T-cell (primary cell): ENCODE measurements at regions not wholly inside any gene's neighbourhood (a gene's known extent, or its start where the extent isn't known, plus 50 kb on each side); places are given as distances from the start of the nearest gene placed in this dataset.

Experiments
- ATAC-seq, 4 experiments: fragments of 200-7000 bp in 3 of 4; fragments of 150-1000 bp in 1 of 4; cut with Tn5 transposase; replicated peaks in 1 of 4; 1 replicate in 3 of 4; 2 replicates in 1 of 4; pipeline ENCODE4 v1.10.0; 2021; ENCODE audit warnings: moderate library complexity in 3 of 4, mild to moderate bottlenecking in 2 of 4, moderate number of reproducible peaks in 1 of 4
- CTCF ChIA-PET, 2 donors: fragments of 300-600 bp; sonication (Branson Sonifier 250); formaldehyde crosslinking; loops; one replicate each; lab custom pipeline; 2022; ENCODE audit warnings: antibody characterized with exemption in 2 of 2; lab: Charles Lee
- POLR2A ChIA-PET, 2 donors: fragments of 300-600 bp; sonication (Branson Sonifier 250); formaldehyde crosslinking; loops; one replicate each; lab custom pipeline; 2022; ENCODE audit warnings: antibody characterized with exemption in 2 of 2; lab: Charles Lee
- DNase-seq, 35 experiments: peaks; one replicate each; pipeline versions ENCODE4 v3.0.0 to v3.0.0-alpha.2; 2013 to 2023
- H3K27ac ChIP-seq: one replicate; pipeline ENCODE4 v1.5.1; 2013; ENCODE audit warnings: low read length
- H3K27me3 ChIP-seq, 2 experiments: replicated peaks in 1 of 2; 1 replicate in 1 of 2; 2 replicates in 1 of 2; pipeline versions ENCODE4 v1.6.1 to v1.7.0; 2013; ENCODE audit warnings: low read length in 1 of 2, mixed read lengths in 1 of 2; ENCODE audit not compliant: control insufficient read depth in 2 of 2, insufficient read depth in 2 of 2; ENCODE audit errors: extremely low read depth in 1 of 2
- H3K36me3 ChIP-seq, 2 donors: 1 replicate in 1 of 2; 2 replicates in 1 of 2; pipeline versions ENCODE4 v1.6.1 to v1.7.0; 2013; ENCODE audit warnings: low read length in 1 of 2; ENCODE audit not compliant: control insufficient read depth in 2 of 2, insufficient read depth in 1 of 2; ENCODE audit errors: extremely low read depth in 1 of 2
- H3K4me1 ChIP-seq, 2 experiments: 1 replicate in 1 of 2; 2 replicates in 1 of 2; pipeline versions ENCODE4 v1.6.1 to v1.7.0; 2013; ENCODE audit warnings: low read length in 2 of 2, mixed read lengths in 1 of 2; ENCODE audit not compliant: insufficient read depth in 2 of 2, control insufficient read depth in 1 of 2; ENCODE audit errors: extremely low read depth in 1 of 2
- H3K4me3 ChIP-seq, 2 donors: 1 replicate in 1 of 2; 2 replicates in 1 of 2; pipeline versions ENCODE4 v1.5.1 to v1.7.0; 2013; ENCODE audit warnings: mild to moderate bottlenecking in 2 of 2, low read length in 1 of 2, moderate library complexity in 1 of 2; ENCODE audit not compliant: control insufficient read depth in 1 of 2; ENCODE audit errors: extremely low read depth in 1 of 2
- H3K9me3 ChIP-seq: 2 replicates; pipeline ENCODE4 v1.7.0; 2013
- H3K27ac Mint-ChIP-seq, 2 donors: one replicate each; pipeline ENCODE4 v1.8.0; 2020 to 2021; ENCODE audit warnings: mild to moderate bottlenecking in 2 of 2, mixed read lengths in 2 of 2
- H3K27me3 Mint-ChIP-seq, 2 donors: one replicate each; pipeline ENCODE4 v1.8.0; 2021 to 2022; ENCODE audit warnings: mixed read lengths in 2 of 2
- H3K36me3 Mint-ChIP-seq: one replicate; pipeline ENCODE4 v1.8.0; 2021; ENCODE audit warnings: mixed read lengths
- H3K4me1 Mint-ChIP-seq, 3 donors: one replicate each; pipeline ENCODE4 v1.8.0; 2020 to 2022; ENCODE audit warnings: mixed read lengths in 3 of 3, mild to moderate bottlenecking in 1 of 3
- H3K4me3 Mint-ChIP-seq, 3 donors: one replicate each; pipeline ENCODE4 v1.8.0; 2020 to 2022; ENCODE audit warnings: mild to moderate bottlenecking in 3 of 3, mixed read lengths in 3 of 3, moderate library complexity in 3 of 3
- H3K9me3 Mint-ChIP-seq, 3 donors: one replicate each; pipeline ENCODE4 v1.8.0; 2020 to 2022; ENCODE audit warnings: mixed read lengths in 3 of 3
- WGBS: methylation state at CpG from one replicate; pipeline ENCODE4 v1.1.5; 2013; ENCODE audit warnings: missing lambda C conversion rate; ENCODE audit not compliant: insufficient coverage; 5-methylcytosine and 5-hydroxymethylcytosine counted together

DNA sequence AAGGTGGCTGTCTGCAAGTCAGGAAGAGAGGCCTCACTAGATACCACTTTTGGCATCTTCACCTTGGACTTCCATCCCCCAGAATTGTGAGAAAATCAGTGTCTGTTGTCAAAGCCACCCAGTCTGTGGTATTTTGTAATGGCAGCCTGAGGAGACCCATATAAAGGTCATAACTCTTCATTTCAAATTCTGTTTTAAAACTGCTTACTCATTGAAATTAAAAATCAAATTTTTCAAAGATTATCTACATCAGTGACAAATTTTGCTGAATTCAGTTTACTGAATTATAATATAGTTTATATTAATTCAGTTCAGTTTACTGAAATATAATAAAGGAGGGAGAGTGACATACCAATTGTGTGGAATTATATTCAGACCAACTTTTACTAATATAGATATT is 133.1 kb upstream of the IL15 start:
- Histone ChIP-seq H3K4me3 (no peak overlapping the region), H3K36me3 (no peaks in the 10 kb centered on the region), H3K9me3 (no peaks in the 10 kb centered on the region), H3K27me3 (no peaks in the 10 kb centered on the region), H3K27ac (no peak overlapping the region), H3K4me1 (no peaks in the 10 kb centered on the region)
- CTCF ChIA-PET = no interaction called here
- Mint-ChIP-seq H3K36me3 (no peaks in the 10 kb centered on the region), H3K4me3 (no peak overlapping the region), H3K4me1 (no peaks in the 10 kb centered on the region), H3K27ac (no peak overlapping the region), H3K27me3 (no peaks in the 10 kb centered on the region), H3K9me3 (peaks cover 1 to 8% (median 2%) of the 10 kb centered on the region in 3 donors)
- POLR2A ChIA-PET = no interaction called here
- ATAC-seq (no peak), DNase-seq (no peak)

DNA sequence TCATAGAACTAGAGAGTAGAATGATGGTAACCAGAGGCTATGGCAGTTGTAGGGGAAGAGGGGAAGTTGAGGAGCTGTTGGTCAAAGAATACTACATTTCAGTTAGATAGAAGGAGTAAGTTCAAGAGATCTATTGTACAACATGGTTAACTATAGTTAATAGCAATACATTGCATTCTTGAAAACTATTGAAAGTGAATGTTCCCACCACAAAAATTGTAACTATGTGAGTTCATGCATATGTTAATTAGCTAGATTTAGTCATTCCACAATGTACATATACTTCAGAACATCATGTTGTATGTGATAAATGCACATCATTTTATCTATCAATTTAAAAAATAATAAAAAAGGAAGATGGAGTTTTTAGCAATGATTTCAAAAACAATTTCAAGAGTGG is 125.3 kb upstream of the IL15 start:
- Mint-ChIP-seq H3K27me3 (no peaks in the 10 kb centered on the region), H3K9me3 (peaks cover 4 to 14% (median 10%) of the 10 kb centered on the region in 3 donors), H3K36me3 (no peaks in the 10 kb centered on the region), H3K27ac (no peak overlapping the region), H3K4me1 (no peaks in the 10 kb centered on the region), H3K4me3 (no peak overlapping the region)
- ChIA-PET CTCF (no interaction called here), POLR2A (no interaction called here)
- peaks cover 0 to 2% of the 10 kb centered on the region in 2 experiments for H3K27me3 ChIP-seq
- no peak overlapping the region for H3K27ac ChIP-seq
- H3K9me3 ChIP-seq = no peaks in the 10 kb centered on the region
- H3K4me3 ChIP-seq = no peak overlapping the region
- H3K4me1 ChIP-seq = no peaks in the 10 kb centered on the region
- ATAC-seq (no peak), DNase-seq (no peak)
- H3K36me3 ChIP-seq = no peaks in the 10 kb centered on the region

DNA sequence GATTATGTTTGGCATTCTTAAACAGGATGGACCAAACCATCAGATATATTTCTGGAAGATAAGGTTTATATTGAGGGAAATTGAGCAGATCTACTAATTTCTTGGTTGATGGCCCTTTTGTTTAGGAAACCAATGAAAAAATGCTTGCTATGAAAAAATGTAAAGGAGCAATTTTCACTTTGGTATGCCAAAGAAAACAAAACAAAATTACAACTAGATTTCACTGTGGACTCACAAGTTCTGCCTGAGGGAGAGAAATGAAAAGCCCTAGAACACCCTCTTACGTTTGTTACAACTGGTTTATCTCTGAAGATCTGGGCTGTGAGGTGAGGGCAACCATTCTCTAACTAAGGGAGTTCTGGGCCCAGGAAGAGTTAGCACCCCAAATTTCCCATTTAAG is 122.5 kb upstream of the IL15 start:
- no peak for DNase-seq
- Histone ChIP-seq H3K4me1 (no peaks in the 10 kb centered on the region), H3K27me3 (peaks cover 0 to 2% of the 10 kb centered on the region in 2 experiments), H3K36me3 (no peaks in the 10 kb centered on the region), H3K4me3 (no peak overlapping the region), H3K9me3 (no peaks in the 10 kb centered on the region), H3K27ac (no peak overlapping the region)
- ChIA-PET POLR2A (no interaction called here), CTCF (no interaction called here)
- H3K4me1 Mint-ChIP-seq = no peaks in the 10 kb centered on the region
- no peaks in the 10 kb centered on the region for H3K27me3 Mint-ChIP-seq
- H3K4me3 Mint-ChIP-seq = no peak overlapping the region
- ATAC-seq = no peak
- no CpG with 5 or more reads among the region's 1 CpG for WGBS
- H3K9me3 Mint-ChIP-seq = peaks cover 2 to 4% (median 4%) of the 10 kb centered on the region in 3 donors
- no peak overlapping the region for H3K27ac Mint-ChIP-seq
- H3K36me3 Mint-ChIP-seq = no peaks in the 10 kb centered on the region

DNA sequence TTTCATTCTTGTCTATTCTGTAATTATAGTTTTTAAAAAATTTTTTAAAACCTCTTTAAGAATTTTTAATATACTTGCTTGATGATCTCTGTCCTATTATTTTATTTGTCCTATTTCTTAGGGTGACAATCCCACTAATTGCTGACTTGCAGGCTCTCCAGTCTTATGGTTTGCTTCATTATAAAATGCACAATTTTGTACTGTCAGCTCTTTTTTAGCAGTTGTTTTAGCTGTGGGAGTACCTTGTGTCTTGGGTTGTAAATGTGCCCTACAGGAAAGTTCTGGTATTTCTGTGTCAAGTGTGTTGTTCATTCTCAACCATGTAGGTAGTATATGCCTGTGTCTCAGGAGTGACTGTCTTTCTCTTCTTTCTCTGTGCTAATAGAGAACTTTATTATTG is 118.2 kb upstream of the IL15 start:
- ChIA-PET POLR2A (no interaction called here), CTCF (no interaction called here)
- Histone ChIP-seq H3K27ac (no peak overlapping the region), H3K4me1 (no peaks in the 10 kb centered on the region), H3K27me3 (peaks cover 0 to 8% of the 10 kb centered on the region in 2 experiments), H3K4me3 (no peak overlapping the region), H3K36me3 (no peaks in the 10 kb centered on the region), H3K9me3 (no peaks in the 10 kb centered on the region)
- Mint-ChIP-seq H3K36me3 (no peaks in the 10 kb centered on the region), H3K9me3 (no peaks in the 10 kb centered on the region), H3K27me3 (peaks cover 0 to 4% of the 10 kb centered on the region in 2 donors), H3K27ac (no peak overlapping the region), H3K4me3 (no peak overlapping the region), H3K4me1 (no peaks in the 10 kb centered on the region)
- no peak for DNase-seq
- no peak for ATAC-seq

DNA sequence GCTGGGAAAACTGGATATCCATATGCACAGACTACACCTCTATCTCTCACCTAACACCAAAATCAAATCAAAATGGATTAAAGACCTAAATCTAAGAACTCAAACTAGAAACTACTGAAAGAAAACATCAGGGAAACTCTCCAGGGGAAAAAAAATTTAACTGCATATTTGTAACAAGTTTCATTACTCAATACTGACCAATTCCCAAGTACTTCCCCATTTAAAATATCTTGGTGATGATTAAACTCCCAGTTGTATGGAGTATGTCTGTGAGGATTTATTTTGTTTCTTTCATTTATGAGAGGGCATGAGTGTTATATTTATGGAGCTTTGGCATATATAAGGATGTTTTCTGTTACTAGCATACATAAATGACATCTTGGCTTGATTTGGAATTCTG is 112.3 kb upstream of the IL15 start:
- Histone ChIP-seq H3K4me3 (no peak overlapping the region), H3K9me3 (no peaks in the 10 kb centered on the region), H3K27ac (no peak overlapping the region), H3K36me3 (no peaks in the 10 kb centered on the region), H3K4me1 (no peaks in the 10 kb centered on the region), H3K27me3 (peaks cover 0 to 8% of the 10 kb centered on the region in 2 experiments)
- no peak for ATAC-seq
- Mint-ChIP-seq H3K4me3 (no peak overlapping the region), H3K27me3 (peaks cover 0 to 4% of the 10 kb centered on the region in 2 donors), H3K27ac (no peak overlapping the region), H3K36me3 (no peaks in the 10 kb centered on the region), H3K9me3 (peaks cover 10 to 16% (median 10%) of the 10 kb centered on the region in 3 donors), H3K4me1 (no peaks in the 10 kb centered on the region)
- ChIA-PET POLR2A (no interaction called here), CTCF (no interaction called here)
- no peak for DNase-seq

DNA sequence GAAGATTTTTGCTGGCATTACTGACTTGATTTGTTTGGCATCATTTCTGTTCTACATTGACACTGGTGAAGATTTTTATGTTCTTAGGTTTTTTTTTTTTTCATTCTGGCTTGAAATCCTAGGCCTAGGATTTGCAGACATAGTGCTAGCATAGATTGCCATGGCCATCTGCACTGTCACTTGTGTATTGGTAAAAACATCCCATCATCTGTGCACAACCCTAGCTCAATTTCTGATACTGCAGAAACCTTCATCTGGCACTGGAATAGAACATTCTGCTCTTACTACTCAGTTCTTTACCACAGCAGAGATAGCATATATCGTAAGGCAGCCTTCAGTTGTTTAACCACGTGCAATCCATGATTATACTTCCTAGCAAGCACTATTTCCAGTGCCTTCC is 111.5 kb upstream of the IL15 start:
- DNase-seq (no peak), ATAC-seq (no peak)
- Histone ChIP-seq H3K36me3 (no peaks in the 10 kb centered on the region), H3K27ac (no peak overlapping the region), H3K4me3 (no peak overlapping the region), H3K27me3 (peaks cover 0 to 8% of the 10 kb centered on the region in 2 experiments), H3K4me1 (no peaks in the 10 kb centered on the region), H3K9me3 (no peaks in the 10 kb centered on the region)
- H3K9me3 Mint-ChIP-seq = peaks cover 10 to 16% (median 10%) of the 10 kb centered on the region in 3 donors
- CTCF ChIA-PET = no interaction called here
- H3K4me1 Mint-ChIP-seq = no peaks in the 10 kb centered on the region
- no peak overlapping the region for H3K27ac Mint-ChIP-seq
- H3K4me3 Mint-ChIP-seq = no peak overlapping the region
- POLR2A ChIA-PET = no interaction called here
- H3K27me3 Mint-ChIP-seq = peaks cover 0 to 4% of the 10 kb centered on the region in 2 donors
- 84% methylated on average over 2 of the region's 2 CpGs for WGBS
- no peaks in the 10 kb centered on the region for H3K36me3 Mint-ChIP-seq

DNA sequence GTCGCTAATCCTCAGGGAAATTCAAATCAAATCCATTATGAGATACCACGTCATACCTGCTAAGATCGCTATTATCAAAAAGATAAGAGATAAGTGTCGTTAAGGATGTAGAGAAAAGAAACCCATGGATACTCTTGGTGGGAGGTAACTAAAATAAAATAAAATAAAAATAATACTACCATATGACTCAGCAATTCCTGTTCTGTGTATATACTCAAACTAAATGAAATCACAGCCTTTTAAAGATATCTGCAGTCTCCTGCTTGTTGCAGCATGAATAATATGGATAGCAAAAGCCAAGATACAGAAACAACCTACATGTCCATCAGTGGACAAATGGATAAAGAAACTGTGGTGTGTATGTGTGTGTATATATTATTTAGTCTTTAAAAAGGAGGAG is 105.8 kb upstream of the IL15 start:
- Histone ChIP-seq H3K9me3 (no peaks in the 10 kb centered on the region), H3K4me3 (no peak overlapping the region), H3K4me1 (no peaks in the 10 kb centered on the region), H3K27me3 (no peaks in the 10 kb centered on the region), H3K27ac (no peak overlapping the region), H3K36me3 (no peaks in the 10 kb centered on the region)
- ChIA-PET CTCF (no interaction called here), POLR2A (no interaction called here)
- WGBS = no CpG with 5 or more reads among the region's 4 CpGs
- H3K27me3 Mint-ChIP-seq = no peaks in the 10 kb centered on the region
- no peak for ATAC-seq
- DNase-seq = no peak
- no peaks in the 10 kb centered on the region for H3K4me1 Mint-ChIP-seq
- H3K9me3 Mint-ChIP-seq = peaks cover 10 to 17% (median 16%) of the 10 kb centered on the region in 3 donors
- H3K27ac Mint-ChIP-seq = no peak overlapping the region
- H3K4me3 Mint-ChIP-seq = no peak overlapping the region
- H3K36me3 Mint-ChIP-seq = no peaks in the 10 kb centered on the region
